ENCODE measurements at regions not wholly inside any gene's neighbourhood (a gene's known extent, or its start where the extent isn't known, plus 50 kb on each side); places are given as distances from the start of the nearest gene placed in this dataset.

DNA sequence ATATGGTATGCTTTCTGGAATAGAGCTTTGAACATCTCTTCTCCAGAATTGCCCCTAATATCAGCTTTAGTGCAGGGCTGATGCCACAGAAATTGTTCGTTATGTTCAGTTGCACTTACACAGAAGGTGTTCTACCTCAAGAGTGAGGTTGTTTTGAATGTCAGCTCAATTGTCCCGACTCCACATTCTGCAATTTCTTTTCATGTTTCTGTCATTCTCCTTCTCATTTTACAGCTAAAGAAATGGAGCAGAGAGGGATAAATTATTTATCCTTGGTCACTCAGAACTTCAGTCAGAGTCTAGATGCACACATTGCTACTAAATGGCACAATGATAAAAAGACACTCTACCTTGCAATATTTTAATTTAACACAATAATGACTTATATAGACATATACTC is 137.0 kb upstream of the CCN2 start:
- no peak for ATAC-seq
- no peak for TF ChIP-seq BACH2 (CRISPR knock-in tag; IDR thresholded peaks at IDR 0.05; ENCODE audit: borderline replicate concordance)
- TF ChIP-seq CSRNP3 (CRISPR knock-in tag; IDR thresholded peaks at IDR 0.05) = no peak
- no peak for TF ChIP-seq CREB5 (CRISPR knock-in tag; IDR thresholded peaks at IDR 0.05; ENCODE audit: low read depth)
- TF ChIP-seq, protein P1, sequence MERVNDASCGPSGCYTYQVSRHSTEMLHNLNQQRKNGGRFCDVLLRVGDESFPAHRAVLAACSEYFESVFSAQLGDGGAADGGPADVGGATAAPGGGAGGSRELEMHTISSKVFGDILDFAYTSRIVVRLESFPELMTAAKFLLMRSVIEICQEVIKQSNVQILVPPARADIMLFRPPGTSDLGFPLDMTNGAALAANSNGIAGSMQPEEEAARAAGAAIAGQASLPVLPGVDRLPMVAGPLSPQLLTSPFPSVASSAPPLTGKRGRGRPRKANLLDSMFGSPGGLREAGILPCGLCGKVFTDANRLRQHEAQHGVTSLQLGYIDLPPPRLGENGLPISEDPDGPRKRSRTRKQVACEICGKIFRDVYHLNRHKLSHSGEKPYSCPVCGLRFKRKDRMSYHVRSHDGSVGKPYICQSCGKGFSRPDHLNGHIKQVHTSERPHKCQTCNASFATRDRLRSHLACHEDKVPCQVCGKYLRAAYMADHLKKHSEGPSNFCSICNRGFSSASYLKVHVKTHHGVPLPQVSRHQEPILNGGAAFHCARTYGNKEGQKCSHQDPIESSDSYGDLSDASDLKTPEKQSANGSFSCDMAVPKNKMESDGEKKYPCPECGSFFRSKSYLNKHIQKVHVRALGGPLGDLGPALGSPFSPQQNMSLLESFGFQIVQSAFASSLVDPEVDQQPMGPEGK (CRISPR knock-in tag; IDR thresholded peaks at IDR 0.05; ENCODE audit: borderline replicate concordance) = no peak
- TF ChIP-seq TCF4 (CRISPR knock-in tag; IDR thresholded peaks at IDR 0.05; ENCODE audit: borderline replicate concordance) = no peak
- no peak for TF ChIP-seq ESRRG (CRISPR knock-in tag; IDR thresholded peaks at IDR 0.05)
- no peak for TF ChIP-seq ISL1 (CRISPR knock-in tag; IDR thresholded peaks at IDR 0.05)
- TF ChIP-seq CSDC2 (CRISPR knock-in tag; IDR thresholded peaks at IDR 0.05) = no peak
- TF ChIP-seq ARNTL (CRISPR knock-in tag; IDR thresholded peaks at IDR 0.05; ENCODE audit: borderline replicate concordance, low read depth) = no peak
- no peak for TF ChIP-seq ZFP30 (CRISPR knock-in tag; IDR thresholded peaks at IDR 0.05)
- TF ChIP-seq SNAI2 (CRISPR knock-in tag; IDR thresholded peaks at IDR 0.05) = no peak
- TF ChIP-seq POU6F1 (CRISPR knock-in tag; IDR thresholded peaks at IDR 0.05; ENCODE audit: borderline replicate concordance, low read depth) = no peak
- no peak for TF ChIP-seq ZNF565 (CRISPR knock-in tag; conservative IDR thresholded peaks at IDR 0.05; ENCODE audit: low read depth)
- TF ChIP-seq ZFP3 (CRISPR knock-in tag; IDR thresholded peaks at IDR 0.05) = no peak
- TF ChIP-seq ZNF8 (CRISPR knock-in tag; IDR thresholded peaks at IDR 0.05) = no peak
- TF ChIP-seq RARB (CRISPR knock-in tag; IDR thresholded peaks at IDR 0.05) = no peak
- no peak for TF ChIP-seq TOX (CRISPR knock-in tag; IDR thresholded peaks at IDR 0.05; ENCODE audit: borderline replicate concordance)
- no peak for TF ChIP-seq ZNF70 (CRISPR knock-in tag; IDR thresholded peaks at IDR 0.05)
- TF ChIP-seq TSHZ2 (CRISPR knock-in tag; IDR thresholded peaks at IDR 0.05) = no peak

GRCh38 chr6:132087391-132087790 is 136.2 kb upstream of the CCN2 start:
- TF ChIP-seq PPARA (CRISPR knock-in tag; IDR thresholded peaks at IDR 0.05; ENCODE audit: borderline replicate concordance) (no peak), BACH2 (CRISPR knock-in tag; IDR thresholded peaks at IDR 0.05; ENCODE audit: borderline replicate concordance) (no peak), ZNF8 (CRISPR knock-in tag; IDR thresholded peaks at IDR 0.05) (no peak), ZFP3 (CRISPR knock-in tag; IDR thresholded peaks at IDR 0.05) (no peak), ZC3H10 (CRISPR knock-in tag; IDR thresholded peaks at IDR 0.05) (no peak), TOX (CRISPR knock-in tag; IDR thresholded peaks at IDR 0.05; ENCODE audit: borderline replicate concordance) (no peak), RARB (CRISPR knock-in tag; IDR thresholded peaks at IDR 0.05) (no peak), CREB5 (CRISPR knock-in tag; IDR thresholded peaks at IDR 0.05; ENCODE audit: low read depth) (no peak), GLIS3 (CRISPR knock-in tag; IDR thresholded peaks at IDR 0.05) (no peak), OSR1 (CRISPR knock-in tag; IDR thresholded peaks at IDR 0.05) (no peak), POU6F1 (CRISPR knock-in tag; IDR thresholded peaks at IDR 0.05; ENCODE audit: borderline replicate concordance, low read depth) (no peak), SNAI2 (CRISPR knock-in tag; IDR thresholded peaks at IDR 0.05) (no peak)
- ATAC-seq = no peak

Data from SK-N-SH treated with all-trans-retinoic acid at 6 μM for 48 hours (cell line).